ENCODE measurements at regions not wholly inside any gene's neighbourhood (a gene's known extent, or its start where the extent isn't known, plus 50 kb on each side); places are given as distances from the start of the nearest gene placed in this dataset.

GRCh38 chrX:455199-455598 is 68.5 kb upstream of the PPP2R3B start:
- TF ChIP-seq YY1 (IDR thresholded peaks at IDR 0.05; ENCODE audit: insufficient read depth, insufficient read length), result no peak
- TF ChIP-seq ZNF274 (IDR thresholded peaks at IDR 0.05; ENCODE audit: low read depth, low read length), result no peak
- TF ChIP-seq SUZ12 (IDR thresholded peaks at IDR 0.05; ENCODE audit: extremely low read depth, insufficient read depth, insufficient read length), result no peak

Measured in NT2/D1 (cell line).